ENCODE measurements at regions not wholly inside any gene's neighbourhood (a gene's known extent, or its start where the extent isn't known, plus 50 kb on each side); places are given as distances from the start of the nearest gene placed in this dataset.
A peak's percentile ranks its signal among the peaks of the same experiment; 100 is the strongest.

DNA sequence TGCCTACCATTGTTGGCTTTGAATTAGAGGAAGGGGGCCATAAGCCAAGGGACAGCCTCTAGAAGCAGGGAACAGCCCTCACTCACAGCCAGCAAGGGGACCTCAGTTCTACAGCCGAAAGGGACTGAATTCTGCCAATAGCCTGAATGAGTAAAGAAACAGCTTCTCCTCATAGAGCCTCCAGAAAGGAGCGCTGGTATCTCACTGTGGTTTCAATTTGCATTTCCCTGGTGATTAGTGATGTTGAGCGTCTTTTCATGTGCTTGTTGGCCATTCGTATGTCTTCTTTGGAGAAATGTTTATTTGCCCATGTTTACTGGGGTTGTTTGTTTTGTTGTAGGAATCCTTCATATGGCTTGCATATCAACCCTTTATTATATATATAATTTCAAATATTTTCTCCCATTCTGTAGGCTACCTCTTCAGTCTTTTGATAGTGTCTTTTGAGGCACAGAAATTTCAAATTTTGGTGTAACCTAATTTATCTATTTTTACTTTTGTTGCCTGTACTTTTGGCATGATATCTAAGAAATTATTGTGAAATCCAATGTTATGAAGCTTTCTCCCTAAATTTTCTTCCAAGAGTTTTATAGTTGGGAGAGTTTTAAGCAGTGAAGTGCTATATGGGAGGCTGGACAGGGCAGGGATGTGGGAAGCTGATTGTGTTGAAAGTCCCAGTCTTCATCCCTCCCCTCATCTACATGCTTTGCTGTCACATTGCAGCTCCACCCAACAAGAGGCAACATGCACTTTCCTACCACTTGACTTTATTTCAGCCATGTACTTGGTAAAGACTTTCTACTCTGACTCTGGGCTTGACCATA lies 57.1 kb upstream of the GPCPD1 start:
- TF ChIP-seq, protein P1, sequence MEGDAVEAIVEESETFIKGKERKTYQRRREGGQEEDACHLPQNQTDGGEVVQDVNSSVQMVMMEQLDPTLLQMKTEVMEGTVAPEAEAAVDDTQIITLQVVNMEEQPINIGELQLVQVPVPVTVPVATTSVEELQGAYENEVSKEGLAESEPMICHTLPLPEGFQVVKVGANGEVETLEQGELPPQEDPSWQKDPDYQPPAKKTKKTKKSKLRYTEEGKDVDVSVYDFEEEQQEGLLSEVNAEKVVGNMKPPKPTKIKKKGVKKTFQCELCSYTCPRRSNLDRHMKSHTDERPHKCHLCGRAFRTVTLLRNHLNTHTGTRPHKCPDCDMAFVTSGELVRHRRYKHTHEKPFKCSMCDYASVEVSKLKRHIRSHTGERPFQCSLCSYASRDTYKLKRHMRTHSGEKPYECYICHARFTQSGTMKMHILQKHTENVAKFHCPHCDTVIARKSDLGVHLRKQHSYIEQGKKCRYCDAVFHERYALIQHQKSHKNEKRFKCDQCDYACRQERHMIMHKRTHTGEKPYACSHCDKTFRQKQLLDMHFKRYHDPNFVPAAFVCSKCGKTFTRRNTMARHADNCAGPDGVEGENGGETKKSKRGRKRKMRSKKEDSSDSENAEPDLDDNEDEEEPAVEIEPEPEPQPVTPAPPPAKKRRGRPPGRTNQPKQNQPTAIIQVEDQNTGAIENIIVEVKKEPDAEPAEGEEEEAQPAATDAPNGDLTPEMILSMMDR (optimal IDR thresholded peaks at IDR 0.05 in 1 of 3, IDR thresholded peaks at IDR 0.05 in 1 of 3, conservative IDR thresholded peaks at IDR 0.05 in 1 of 3; ENCODE audit: extremely low read depth in 1 of 3, insufficient read depth in 2 of 3, low read length in 3 of 3): no peak
- TF ChIP-seq EZH2 (IDR thresholded peaks at IDR 0.05; ENCODE audit: low read length): no peak
- peak overlapping the region; percentile 8 for H3K27ac ChIP-seq (ENCODE audit: control insufficient read depth, insufficient read depth, low read length)
- H3K36me3 ChIP-seq (ENCODE audit: control insufficient read depth in 2 of 2, extremely low read depth in 1 of 2, insufficient read depth in 2 of 2, low read length in 2 of 2): no peaks in the 10 kb centered on the region
- peak overlapping the region; percentile 45 for H3K4me2 ChIP-seq (ENCODE audit: control insufficient read depth, extremely low read depth, insufficient read depth, low read depth, low read length)
- DNase-seq (ENCODE audit: low read depth, low spot score): no peak
- no peaks in the 10 kb centered on the region for H3K9me3 ChIP-seq (ENCODE audit: control insufficient read depth, low read depth, low read length)
- no peak for FAIRE-seq
- no peaks in the 10 kb centered on the region for H3K27me3 ChIP-seq (ENCODE audit: control insufficient read depth, extremely low read depth, insufficient read depth, low read length)
- H3K79me2 ChIP-seq (ENCODE audit: control insufficient read depth, insufficient read depth, low read length): no peaks in the 10 kb centered on the region
- H3K9ac ChIP-seq (ENCODE audit: control insufficient read depth, extremely low read depth, insufficient read depth, low read length): no peak overlapping the region
- H4K20me1 ChIP-seq (ENCODE audit: control insufficient read depth, extremely low read depth, insufficient read depth, low read length): no peaks in the 10 kb centered on the region
- no peak overlapping the region for H2AFZ ChIP-seq (ENCODE audit: control insufficient read depth, low read length)
- H3K9me1 ChIP-seq (ENCODE audit: control insufficient read depth, extremely low read depth, insufficient read depth, low read length): no peaks in the 10 kb centered on the region
- peaks cover 12% of the 10 kb centered on the region for H3K4me1 ChIP-seq (ENCODE audit: control insufficient read depth, extremely low read depth, insufficient read depth, low read length)
- dilution Hi-C loops (cut with MboI; ENCODE audit: extremely low pct_ligation_motif_present, low sequenced_read_pairs): no loop called here
- no peak overlapping the region for H3K4me3 ChIP-seq (ENCODE audit: control insufficient read depth in 2 of 3, extremely low read depth in 1 of 3, insufficient read depth in 2 of 3, low read depth in 1 of 3, low read length in 3 of 3)

DNA sequence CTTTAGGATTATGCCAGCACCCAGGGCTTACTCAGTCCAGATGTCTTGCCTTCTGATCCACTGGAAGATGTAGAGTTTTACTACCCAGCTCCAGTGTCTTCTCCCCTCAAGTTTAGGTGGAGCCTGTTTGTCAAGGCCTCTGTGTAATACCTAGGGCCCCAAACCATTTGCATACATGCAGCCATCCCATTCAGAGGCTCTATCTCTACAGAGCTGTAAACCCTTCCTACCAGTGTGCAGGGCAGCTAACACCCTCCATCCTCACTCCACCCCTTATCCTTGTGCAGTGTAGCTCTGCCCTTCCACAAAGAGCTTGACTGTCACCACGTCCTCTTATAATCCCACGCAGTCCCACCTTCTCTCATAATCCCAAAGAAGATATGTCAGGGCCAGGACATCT lies 54.6 kb upstream of the GPCPD1 start:
- Histone ChIP-seq H3K27me3 (ENCODE audit: control insufficient read depth, extremely low read depth, insufficient read depth, low read length) (no peaks in the 10 kb centered on the region), H3K79me2 (ENCODE audit: control insufficient read depth, insufficient read depth, low read length) (no peaks in the 10 kb centered on the region), H3K4me2 (ENCODE audit: control insufficient read depth, extremely low read depth, insufficient read depth, low read depth, low read length) (no peak overlapping the region), H3K4me1 (ENCODE audit: control insufficient read depth, extremely low read depth, insufficient read depth, low read length) (peaks cover 12% of the 10 kb centered on the region), H4K20me1 (ENCODE audit: control insufficient read depth, extremely low read depth, insufficient read depth, low read length) (no peaks in the 10 kb centered on the region), H3K36me3 (ENCODE audit: control insufficient read depth in 2 of 2, extremely low read depth in 1 of 2, insufficient read depth in 2 of 2, low read length in 2 of 2) (no peaks in the 10 kb centered on the region), H2AFZ (ENCODE audit: control insufficient read depth, low read length) (no peak overlapping the region), H3K9ac (ENCODE audit: control insufficient read depth, extremely low read depth, insufficient read depth, low read length) (no peak overlapping the region), H3K9me1 (ENCODE audit: control insufficient read depth, extremely low read depth, insufficient read depth, low read length) (no peaks in the 10 kb centered on the region), H3K4me3 (ENCODE audit: control insufficient read depth in 2 of 3, extremely low read depth in 1 of 3, insufficient read depth in 2 of 3, low read depth in 1 of 3, low read length in 3 of 3) (no peak overlapping the region), H3K9me3 (ENCODE audit: control insufficient read depth, low read depth, low read length) (no peaks in the 10 kb centered on the region), H3K27ac (ENCODE audit: control insufficient read depth, insufficient read depth, low read length) (no peak overlapping the region)
- dilution Hi-C loops (cut with MboI; ENCODE audit: extremely low pct_ligation_motif_present, low sequenced_read_pairs): no loop called here
- TF ChIP-seq, protein P1 (optimal IDR thresholded peaks at IDR 0.05 in 1 of 3, IDR thresholded peaks at IDR 0.05 in 1 of 3, conservative IDR thresholded peaks at IDR 0.05 in 1 of 3; ENCODE audit: extremely low read depth in 1 of 3, insufficient read depth in 2 of 3, low read length in 3 of 3): no peak
- TF ChIP-seq EZH2 (IDR thresholded peaks at IDR 0.05; ENCODE audit: low read length): no peak
- FAIRE-seq: no peak
- DNase-seq (ENCODE audit: low read depth, low spot score): no peak
